HepG2 (cell line): ENCODE measurements at regions not wholly inside any gene's neighbourhood (a gene's known extent, or its start where the extent isn't known, plus 50 kb on each side); places are given as distances from the start of the nearest gene placed in this dataset.

ENCODE experiments used
- ASH2L ChIP-seq: fragments of 300-600, 200-600 bp; sonication (generic); IDR thresholded peaks from 2 replicates; pipeline ENCODE4 v1.7.0; 2017; ENCODE audit warnings: low read depth, mild to moderate bottlenecking, moderate library complexity, mixed read lengths, low read length; ENCODE audit not compliant: insufficient read length
- ATAD3A ChIP-seq: sonication (generic); formaldehyde crosslinking; IDR thresholded peaks from 2 replicates; pipeline ENCODE4 v1.4.0; 2020; ENCODE audit warnings: missing genetic modification reagents
- EHMT2 ChIP-seq: fragments of 200-600 bp; sonication (generic); IDR thresholded peaks from 2 replicates; pipeline ENCODE4 v1.7.0; 2017; ENCODE audit warnings: antibody characterized with exemption, low read depth, low read length, borderline replicate concordance
- HES4 ChIP-seq: sonication (generic); formaldehyde crosslinking; IDR thresholded peaks from 2 replicates; pipeline ENCODE4 v1.9.0; 2021; ENCODE audit warnings: mild to moderate bottlenecking, missing genetic modification reagents, borderline replicate concordance
- MAFK ChIP-seq, 2 experiments: IDR thresholded peaks in 1 of 2; conservative IDR thresholded peaks in 1 of 2; 2 replicates each; pipeline ENCODE4 v1.6.1; 2011; ENCODE audit warnings: improper control_type of control experiment in 2 of 2, low read length in 2 of 2
- MXI1 ChIP-seq: IDR thresholded peaks from 3 replicates; pipeline ENCODE4 v1.6.1; 2012; ENCODE audit warnings: low read depth, low read length, inconsistent platforms, borderline replicate concordance
- POLR2A ChIP-seq, 2 experiments: IDR thresholded peaks; 2 replicates each; pipeline ENCODE4 v1.6.1; 2011; ENCODE audit warnings: low read depth in 2 of 2, low read length in 2 of 2, mild to moderate bottlenecking in 1 of 2, moderate library complexity in 1 of 2; ENCODE audit not compliant: insufficient read depth in 1 of 2
- TGIF2 ChIP-seq: IDR thresholded peaks from 2 replicates; pipeline ENCODE4 v1.6.1; 2016; ENCODE audit warnings: control low read depth, missing compliant biosample characterization
- ZNF256 ChIP-seq: sonication (generic); formaldehyde crosslinking; conservative IDR thresholded peaks from 2 replicates; pipeline ENCODE4 v1.4.0; 2020; ENCODE audit warnings: missing genetic modification reagents
- TF ChIP-seq, protein P1 (sequence below): sonication (generic); formaldehyde crosslinking; IDR thresholded peaks from 2 replicates; pipeline ENCODE4 v1.5.0; 2020; ENCODE audit warnings: mild to moderate bottlenecking, missing genetic modification reagents, moderate library complexity

DNA sequence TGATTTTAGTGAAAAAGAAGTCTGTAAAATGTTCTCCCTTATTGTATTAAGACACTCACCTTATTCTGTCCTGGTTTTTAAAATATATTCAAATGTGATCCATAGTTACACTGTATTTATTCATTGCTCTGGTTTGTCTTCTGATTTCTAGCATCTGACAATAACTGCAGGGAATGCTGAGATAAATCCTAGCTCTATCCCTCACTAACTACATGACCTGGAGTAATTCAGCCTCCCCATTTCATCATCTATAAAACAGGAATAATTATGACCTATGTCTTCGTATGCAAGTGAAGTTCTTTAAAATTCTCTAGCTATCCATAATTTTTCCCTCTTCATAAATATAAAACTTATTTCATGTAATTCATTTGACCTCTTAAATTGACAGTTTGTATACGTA lies 104.0 kb upstream of the ESRRG start:
- TF ChIP-seq EHMT2 = no peak
- TF ChIP-seq HES4 (CRISPR knock-in tag) = no peak
- no peak for TF ChIP-seq ASH2L
- TF ChIP-seq ATAD3A (CRISPR knock-in tag) = no peak
- no peak for TF ChIP-seq POLR2A (IDR thresholded peaks at IDR 0.05; ENCODE audit: insufficient read depth in 1 of 2, low read depth in 2 of 2, low read length in 2 of 2)
- no peak for TF ChIP-seq ZNF256 (CRISPR knock-in tag)
- TF ChIP-seq MAFK (conservative IDR thresholded peaks at IDR 0.05 in 1 of 2, IDR thresholded peaks at IDR 0.05 in 1 of 2; ENCODE audit: low read length in 2 of 2) = no peak
- TF ChIP-seq MXI1 = no peak
- TF ChIP-seq, protein P1, sequence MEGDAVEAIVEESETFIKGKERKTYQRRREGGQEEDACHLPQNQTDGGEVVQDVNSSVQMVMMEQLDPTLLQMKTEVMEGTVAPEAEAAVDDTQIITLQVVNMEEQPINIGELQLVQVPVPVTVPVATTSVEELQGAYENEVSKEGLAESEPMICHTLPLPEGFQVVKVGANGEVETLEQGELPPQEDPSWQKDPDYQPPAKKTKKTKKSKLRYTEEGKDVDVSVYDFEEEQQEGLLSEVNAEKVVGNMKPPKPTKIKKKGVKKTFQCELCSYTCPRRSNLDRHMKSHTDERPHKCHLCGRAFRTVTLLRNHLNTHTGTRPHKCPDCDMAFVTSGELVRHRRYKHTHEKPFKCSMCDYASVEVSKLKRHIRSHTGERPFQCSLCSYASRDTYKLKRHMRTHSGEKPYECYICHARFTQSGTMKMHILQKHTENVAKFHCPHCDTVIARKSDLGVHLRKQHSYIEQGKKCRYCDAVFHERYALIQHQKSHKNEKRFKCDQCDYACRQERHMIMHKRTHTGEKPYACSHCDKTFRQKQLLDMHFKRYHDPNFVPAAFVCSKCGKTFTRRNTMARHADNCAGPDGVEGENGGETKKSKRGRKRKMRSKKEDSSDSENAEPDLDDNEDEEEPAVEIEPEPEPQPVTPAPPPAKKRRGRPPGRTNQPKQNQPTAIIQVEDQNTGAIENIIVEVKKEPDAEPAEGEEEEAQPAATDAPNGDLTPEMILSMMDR (CRISPR knock-in tag) = no peak
- no peak for TF ChIP-seq TGIF2
